Stimulated activated CD4-positive, alpha-beta T cell treated with anti-CD3 and anti-CD28 coated beads, TNF-alpha, amount 100 ng/mL, for 48 hours (primary cell): ENCODE measurements at regions not wholly inside any gene's neighbourhood (a gene's known extent, or its start where the extent isn't known, plus 50 kb on each side); places are given as distances from the start of the nearest gene placed in this dataset.
"Not testable (repeated sequence)": the region's sequence is repeated elsewhere in the genome, so short reads cannot be mapped to it uniquely, and the experiment has no call there.

Experiments
- DNase-seq, 3 donors: peaks; one replicate each; pipeline ENCODE4 v3.0.0-alpha.2; 2020; ENCODE audit warnings: low read depth in 3 of 3

DNA sequence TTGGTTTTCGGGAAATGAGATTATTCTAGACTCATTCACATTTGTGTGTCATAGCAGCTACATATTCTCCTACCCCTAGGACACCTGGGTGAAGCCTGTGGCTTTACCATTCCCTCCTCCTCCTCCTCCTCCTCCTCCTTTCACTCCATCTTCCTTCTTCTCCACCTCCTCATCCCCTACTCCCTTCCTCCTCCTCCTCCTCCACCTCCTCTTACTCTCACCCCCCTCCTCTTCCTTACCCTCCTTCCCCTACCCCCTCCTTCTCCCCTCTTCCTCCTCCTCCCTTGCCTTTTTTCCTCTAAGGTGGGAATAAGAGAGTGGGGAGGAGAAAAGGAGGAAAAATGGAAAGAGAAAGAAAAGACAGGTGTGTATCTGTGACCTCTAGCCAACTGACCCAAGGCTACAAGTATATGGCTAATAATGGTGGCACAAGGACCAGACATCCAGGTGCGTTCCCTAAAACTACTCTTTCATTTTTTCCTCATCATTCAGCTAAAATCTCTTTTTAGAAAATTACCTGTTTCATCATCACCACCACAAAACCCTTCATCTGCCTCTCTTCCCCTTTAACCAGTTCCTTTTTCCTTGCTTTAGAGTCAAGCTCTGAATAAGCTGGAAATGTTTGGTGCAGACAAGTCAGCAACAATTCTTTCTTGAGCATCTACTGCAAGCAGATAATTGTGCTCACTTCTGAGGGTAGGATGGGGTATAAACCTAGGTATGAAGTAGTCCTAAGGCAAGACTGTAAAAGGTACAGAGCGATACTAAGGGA lies 149.8 kb upstream of the FOXN3 start:
- DNase-seq, result no peak

DNA sequence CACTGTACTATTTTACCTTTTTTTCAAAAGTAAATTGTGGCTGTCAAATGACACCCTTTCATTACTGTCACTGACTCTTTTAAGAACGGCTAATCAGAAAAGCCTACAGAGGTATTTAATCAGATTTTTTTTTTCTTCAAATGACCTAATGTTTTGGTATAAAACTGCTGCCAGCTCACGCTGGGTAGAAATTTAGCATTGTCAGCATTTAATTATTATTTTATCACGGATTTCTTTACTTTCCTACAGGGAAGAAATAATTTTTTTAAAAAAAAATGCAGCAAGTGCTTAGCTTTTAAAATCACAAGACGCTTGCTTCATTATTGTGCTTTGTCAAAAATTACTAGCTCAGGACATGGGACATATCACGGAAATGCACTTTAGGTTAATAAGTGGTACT lies 149.1 kb upstream of the FOXN3 start:
- DNase-seq, result no peak

DNA sequence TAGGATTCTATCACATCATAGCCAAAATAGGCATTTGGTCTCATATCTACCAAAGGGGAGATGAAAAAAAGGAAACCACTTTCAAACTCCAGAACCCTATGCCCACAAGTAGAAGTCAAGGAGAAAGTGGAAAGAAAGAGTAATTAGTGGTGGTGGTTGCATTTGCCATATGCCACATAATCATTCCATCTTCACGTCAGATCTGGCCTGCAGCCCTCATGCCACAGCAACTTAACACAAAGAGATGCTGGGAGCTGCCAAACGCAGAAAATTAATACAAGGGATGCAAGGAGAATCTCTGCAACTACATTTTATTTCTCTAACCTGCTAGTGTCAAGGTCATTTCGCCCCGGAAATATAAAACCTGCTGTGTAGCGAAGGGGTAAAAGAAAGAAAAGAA lies 148.6 kb upstream of the FOXN3 start:
- DNase-seq, result no peak

DNA sequence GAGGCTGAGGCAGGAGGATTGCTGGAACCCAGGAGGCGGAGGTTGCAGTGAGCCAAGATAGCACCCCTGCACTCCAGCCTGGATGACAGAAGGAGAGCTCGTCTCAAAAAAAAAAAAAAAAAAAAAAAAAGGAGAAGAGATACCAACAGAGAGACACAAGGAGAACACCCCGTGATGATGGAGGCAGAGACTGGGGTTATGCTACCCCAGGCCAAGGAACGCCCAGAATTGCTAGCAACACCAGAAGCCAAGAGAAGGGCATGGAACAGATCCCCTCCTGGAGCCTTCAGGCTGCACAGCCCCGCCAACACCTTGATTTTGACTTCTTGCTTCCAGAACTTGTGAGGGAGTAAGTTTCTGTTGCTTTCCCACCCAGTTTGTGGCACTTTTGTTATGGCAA lies 148.0 kb upstream of the FOXN3 start:
- no peak for DNase-seq

DNA sequence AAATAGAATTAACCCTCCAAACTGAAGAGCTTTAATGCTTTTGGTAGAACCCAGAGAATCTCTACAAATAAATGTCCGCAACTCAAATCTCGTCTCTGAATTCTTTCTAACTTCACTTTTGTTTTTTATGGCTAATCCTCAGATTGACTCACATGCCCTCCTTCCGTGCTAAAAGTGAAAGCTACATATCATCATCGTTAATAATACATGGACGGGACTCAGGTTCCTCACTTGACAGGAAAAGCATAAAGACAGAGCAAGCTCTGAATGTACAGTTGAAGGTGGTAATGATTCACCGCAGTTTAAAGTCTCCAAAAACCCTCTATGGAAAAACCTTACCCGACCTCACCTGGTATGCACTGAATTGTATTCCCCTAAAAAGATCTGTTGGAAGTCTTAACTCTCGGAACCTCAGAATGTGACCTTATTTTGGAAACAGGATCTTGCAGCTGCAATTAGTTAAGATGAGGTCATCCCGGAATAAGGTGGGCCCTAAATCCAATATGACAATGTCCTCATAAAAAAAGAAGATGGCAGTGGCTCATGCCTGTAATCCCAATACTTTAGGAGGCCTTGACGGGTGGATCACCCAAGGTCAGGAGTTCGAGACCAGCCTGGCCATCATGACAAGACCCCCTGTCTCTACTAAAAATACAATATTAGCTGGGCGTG lies 147.4 kb upstream of the FOXN3 start:
- no peak for DNase-seq

DNA sequence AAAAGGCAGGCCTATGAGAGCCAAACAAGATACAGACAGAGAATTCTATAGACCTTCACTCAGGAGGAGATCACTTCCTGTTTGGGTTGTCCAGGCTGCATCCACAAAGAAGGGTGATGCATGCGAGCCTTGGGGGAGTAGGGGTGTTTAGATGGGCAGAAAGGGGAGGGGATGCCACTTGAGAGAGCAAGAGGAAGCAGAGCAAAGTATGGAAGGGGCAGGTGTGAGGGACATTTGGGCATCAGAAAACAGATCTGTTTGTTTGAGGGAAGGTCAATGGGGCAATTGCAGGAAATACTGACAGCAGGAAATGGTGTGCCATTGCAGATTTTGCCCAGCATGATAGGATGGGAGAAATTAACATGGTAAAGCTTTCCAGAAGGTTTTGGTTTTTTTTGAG lies 146.4 kb upstream of the FOXN3 start:
- DNase-seq, result no peak

DNA sequence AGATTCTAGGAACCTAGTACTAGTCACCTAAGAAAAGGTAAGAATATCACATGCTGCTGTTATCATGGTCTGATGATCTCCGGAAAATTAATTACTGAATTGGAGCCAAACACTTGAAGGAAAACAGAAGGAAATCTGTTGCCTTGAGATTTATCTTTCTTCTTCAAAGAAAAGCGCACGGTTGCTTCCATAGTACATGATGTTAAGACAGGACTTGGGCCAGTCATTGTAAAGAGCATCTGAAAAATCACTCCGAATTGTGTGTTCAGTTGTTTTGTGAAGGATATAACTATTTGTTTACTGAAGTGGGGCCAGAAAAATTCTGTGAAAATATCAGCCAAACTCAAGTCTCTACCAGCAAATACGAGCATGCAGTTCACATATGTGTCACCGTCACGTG lies 134.9 kb upstream of the FOXN3 start:
- DNase-seq, result no peak

DNA sequence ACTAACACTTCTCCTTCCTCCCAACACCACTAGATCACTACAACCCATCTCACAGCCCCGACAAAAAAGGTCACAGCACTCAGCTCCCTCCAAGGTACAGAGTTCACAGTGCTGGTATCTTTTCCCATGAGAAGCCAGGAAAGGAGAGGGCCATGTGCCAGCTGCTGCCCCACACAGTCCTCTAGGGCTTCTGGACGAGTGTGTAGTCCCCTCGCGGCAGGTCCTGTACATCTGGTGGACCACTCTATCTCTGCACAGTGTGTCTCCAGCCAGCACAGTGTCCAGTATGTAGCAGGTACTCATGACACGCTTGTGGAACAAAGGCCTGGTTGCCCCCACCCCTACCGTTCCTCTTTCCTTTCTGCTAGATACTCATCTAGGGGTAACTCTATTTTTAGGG lies 134.4 kb upstream of the FOXN3 start:
- no peak for DNase-seq

DNA sequence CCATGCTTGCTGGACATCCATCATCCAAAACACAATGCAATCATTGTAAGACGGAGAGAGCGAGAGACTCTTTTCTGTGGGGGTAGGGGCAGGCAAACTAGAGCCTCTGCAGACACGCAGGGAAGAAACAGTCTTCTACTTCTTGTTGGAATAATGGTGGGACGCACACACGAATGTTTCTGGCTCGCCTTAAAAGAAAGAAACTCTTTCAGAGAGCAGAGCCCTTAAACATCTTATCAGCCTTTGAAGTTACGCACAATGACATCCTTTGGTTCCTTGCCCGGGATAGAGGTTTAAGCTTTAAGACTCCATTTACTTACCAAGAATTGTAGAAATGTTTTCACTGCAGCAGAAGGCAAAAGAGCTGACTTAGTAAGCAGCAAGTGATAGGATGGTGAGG lies 133.8 kb upstream of the FOXN3 start:
- no peak for DNase-seq

DNA sequence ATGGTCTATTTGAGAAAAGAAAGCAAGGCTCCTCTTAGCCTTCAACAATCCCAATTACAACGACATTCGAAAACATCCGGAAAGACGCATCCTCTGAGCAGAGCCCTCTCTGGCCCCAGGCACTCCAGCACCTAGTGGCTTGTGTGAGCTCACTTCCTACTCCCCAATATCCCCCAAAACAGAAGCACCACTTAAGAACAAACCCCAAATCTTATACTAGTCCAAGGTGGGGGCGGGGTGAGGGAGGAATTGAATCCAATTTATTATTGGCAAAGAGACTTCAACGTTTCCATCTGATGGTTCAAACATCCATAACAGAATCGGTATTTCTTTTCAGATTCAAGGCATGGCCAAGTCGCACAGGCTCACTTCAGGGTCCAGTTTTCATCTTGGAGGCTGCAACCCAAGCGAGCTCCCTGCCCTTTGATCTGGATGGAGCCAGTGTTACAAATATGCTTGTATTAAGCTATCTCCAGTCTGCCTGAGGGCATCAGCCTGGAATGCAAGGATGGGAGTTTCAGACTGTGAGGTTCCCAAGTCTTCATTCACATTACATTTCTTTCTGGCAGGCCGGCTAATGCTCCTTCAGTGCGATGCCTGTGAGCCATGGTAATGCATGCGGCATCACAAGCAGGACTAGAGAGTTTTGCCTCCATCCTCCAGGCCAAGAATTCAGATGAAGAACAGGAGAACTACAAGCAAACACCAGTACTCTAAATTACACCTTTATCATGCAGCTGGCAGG lies 132.5 kb upstream of the FOXN3 start:
- DNase-seq, result no peak

DNA sequence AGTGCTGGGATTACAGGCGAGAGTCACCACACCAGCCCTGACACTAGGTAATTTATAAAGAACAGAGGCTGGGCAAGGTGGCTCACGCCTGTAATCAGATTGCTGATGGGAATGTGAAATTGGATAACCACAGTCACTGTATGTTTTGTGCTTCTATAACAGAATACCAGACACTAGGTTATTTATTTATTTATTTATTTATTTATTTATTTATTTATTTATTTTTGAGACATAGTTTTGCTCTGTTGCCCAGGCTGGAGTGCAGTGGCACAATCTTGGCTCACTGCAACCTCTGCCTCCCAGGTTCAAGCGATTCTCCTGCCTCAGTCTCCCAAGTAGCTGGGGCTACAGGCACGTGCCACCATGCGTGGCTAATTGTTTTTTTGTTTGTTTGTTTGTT lies 130.0 kb upstream of the FOXN3 start:
- DNase-seq, result not testable (repeated sequence)

DNA sequence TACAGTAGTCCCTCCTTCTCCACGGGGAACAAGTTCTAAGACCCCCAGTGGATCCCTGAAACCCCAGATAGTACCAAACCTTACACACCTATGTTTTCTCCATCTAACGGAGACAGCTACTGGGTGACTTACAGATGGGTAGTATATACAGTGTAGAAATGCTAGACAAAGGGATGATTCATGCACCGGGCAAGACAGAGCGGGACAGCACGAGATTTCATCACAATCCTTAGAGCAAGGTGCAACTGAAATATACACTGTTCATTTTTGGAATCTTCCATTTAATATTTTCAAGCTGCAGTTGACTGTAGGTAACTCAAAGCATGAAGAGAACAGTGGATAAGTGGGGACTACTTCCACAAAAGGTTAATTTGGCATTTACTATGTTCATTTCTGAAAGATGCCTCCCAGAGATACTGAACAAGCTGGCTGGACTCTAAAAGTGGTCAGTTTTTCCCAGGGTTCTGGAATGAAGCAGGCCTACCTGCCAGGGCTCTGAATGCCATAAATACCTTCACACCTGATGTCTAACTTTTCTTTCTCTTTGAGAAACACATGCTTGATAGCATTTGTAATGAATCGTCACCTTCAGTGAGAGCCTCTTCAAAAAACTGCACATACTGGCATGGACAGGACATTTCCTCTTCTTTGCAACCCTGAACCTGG lies 127.7 kb upstream of the FOXN3 start:
- DNase-seq, result no peak

DNA sequence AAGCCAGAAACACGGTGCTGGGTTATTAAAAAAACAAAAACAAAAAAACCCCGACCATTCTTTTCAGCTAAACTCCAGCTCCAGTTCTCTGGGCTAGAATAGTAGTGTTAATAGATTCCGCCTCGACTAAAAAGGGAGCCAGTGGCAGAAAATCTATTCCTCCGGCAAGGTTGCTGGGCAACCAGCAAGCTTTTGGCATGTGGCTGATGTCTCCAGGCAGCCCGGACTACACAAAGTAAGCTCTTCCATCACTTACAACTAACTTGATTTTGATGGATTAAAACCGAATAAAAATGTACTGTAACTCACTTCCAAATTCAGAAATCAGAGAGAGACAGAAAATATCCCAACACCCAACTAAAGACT lies 126.4 kb upstream of the FOXN3 start:
- no peak for DNase-seq

DNA sequence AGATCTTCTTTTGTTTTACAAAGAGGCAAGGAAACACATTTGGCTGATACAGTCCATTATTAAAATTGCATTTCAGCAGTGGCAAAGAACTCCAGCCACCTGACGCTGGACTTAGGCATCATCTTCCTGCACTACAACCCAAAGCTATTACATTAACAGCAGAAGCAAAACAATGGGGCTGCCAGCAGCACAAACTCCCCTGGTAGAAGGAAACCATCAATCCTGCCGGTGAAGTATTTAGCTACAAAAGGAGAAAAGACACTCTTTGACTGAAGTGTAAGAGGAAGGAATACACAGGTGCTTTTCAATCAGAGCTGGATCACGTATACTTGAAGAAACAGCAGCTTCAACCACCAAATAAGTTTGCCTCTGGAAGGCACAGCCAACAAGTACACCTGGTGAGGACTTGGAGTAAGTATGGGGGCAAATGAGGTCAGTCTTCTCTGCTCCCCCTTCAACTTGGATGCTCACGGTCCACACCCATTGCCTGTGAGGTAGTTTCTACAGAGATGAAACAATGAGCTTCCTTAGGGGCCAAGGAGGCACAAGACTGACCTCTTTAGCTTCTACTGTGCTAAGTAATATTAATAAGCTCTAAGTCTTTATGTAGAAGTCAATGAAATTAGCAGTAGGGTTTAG lies 125.9 kb upstream of the FOXN3 start:
- no peak for DNase-seq

DNA sequence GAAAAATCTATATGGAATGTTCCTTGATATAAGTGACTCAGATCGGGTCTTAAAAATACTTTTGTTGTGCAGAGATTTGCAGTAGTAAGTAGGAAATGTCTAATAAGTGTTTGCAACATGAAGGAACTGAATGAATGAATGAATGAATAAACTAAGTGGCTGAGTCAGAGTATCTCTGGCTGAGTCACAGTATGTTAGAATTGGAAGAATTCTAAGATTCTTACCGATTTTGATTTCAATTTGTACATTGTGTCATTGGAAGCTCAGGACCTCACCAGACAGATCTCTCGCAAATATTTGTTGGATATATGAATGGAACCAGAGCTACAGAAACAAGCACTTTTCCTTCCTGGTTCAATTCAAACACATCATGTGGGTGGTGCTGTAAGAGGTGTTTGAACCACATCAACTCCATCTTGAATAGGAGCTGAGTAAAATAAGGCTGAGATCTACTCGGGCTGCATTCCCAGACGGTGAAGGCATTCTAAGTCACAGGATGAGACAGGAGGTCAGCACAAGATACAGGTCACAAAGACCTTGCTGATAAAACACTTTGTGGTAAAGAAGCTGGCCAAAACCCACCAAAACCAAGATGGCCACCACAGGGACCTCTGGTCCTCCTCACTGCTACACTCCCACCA lies 123.9 kb upstream of the FOXN3 start:
- DNase-seq, result no peak

DNA sequence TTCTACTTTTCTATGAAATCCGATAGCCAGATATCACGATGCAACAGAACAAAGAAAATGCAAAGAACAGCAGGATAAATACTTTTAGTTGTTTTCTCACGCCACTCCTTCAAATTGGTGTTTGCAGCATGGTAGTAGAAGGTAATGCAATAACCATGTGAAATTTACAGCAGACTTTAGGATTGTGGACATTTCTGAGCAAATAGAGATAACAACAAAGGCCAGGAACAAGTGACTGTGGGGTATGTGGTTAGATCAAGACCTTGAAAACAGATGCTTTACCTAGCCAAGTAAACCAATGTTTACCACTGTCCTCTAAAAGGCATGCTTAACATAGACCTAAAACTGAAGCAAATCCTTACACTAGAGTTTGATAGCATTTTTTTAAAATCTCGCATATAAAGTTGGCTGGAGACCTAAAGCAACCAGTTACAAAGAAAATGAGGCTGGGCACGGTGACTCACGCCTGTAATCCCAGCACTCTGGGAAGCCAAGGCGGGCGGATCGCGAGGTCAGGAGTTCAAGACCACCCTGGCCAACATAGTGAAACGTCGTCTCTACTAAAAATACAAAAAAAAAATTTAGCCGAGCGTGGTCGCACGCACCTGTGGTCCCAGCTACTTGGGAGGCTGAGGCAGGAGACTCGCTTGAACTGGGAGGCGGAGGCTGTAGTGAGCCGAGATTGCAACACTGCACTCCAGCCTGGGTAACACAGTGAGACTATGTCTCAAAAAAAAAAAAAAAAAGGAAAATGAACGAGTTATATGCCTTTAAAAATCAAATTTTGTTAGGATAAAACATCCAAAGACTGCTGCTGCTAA lies 123.2 kb upstream of the FOXN3 start:
- no peak for DNase-seq

DNA sequence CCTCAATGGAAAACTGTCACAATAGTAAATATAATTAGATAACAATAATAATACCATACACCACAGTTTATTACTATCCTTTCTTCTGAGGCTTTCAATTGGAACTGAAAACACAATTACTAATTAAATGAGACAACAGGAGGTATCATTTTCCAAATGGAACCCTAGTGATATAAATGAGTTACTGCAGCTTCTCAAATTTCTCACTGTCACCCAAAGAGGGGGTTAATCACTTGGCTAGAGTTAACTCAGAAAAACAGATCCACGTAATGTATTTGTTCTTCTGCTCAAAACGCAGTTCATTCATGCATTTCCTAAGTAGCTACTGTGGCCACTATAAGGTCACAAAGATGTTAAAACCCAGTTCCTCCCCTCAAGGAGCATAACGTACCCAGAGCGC lies 120.9 kb upstream of the FOXN3 start:
- no peak for DNase-seq

DNA sequence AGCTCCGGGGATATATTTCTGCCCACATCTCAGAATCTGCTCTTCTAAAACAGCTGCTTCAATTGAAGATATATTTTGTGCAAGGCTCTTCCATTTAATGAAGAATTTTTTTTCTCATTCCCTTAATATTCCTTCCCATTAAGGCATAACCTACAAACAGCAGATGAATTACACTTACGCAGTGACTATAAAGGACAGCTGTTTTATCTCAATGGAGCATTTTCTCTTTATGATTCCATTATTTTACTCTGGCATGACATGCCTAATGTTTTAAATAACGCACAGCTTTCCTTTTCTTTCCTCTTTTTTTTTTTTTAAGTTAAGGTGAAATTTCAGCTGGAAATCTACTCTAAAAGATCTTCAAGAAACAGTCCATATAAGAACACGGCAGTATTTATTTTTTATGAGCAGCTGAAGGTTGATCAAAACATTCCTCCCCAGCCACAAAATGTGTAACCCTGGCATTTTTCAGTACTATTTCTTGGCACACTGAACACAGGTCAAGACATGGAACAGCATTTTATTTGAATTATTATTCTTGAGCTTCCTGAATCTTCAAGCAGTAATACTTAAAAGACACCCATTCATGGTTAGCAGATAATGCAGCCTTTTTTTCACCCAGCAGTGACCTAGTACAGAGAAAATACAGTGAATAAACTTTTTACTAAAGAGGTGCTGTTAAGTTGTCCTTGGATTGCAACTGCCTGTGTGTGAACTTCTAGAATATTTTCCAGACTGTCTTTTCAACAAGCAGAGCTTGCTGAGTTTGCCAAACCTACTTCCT lies 118.1 kb upstream of the FOXN3 start:
- no peak for DNase-seq

DNA sequence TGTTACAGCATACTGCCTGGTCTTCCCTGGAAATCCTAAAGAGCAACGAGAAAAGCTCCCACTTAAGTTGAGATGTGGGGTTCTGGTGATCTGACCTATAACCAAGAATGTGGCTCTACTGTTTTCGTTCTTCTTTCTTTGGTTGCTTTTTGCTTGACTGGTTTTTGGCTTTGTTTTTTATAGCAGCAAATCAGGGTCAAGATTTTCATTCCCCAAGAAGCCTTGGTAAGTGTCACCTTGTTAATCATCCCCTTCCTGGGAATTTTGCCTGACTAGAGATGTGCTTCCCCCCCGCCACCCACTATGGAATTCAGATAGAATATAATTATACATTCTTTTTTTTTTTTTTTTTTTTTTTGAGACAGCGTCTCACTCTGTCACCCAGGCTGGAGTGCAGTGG lies 116.7 kb upstream of the FOXN3 start:
- DNase-seq, result no peak

DNA sequence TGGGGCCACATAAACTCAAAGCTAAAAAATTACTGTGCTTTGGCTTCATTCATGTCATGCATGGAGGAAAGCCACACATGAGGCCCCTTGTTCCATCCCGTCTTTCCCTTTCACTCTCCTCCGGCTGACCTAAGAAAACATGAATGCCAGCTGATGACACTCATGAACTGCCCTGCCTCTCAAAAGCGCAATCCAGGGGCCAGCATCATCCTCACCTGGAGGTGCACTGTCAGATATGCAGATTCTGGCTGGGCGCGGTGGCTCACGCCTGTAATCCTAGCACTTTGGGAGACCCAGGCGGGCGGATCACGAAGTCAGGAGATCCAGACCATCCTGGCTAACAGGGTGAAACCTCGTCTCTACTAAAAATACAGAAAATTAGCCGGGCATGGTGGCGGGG lies 116.1 kb upstream of the FOXN3 start:
- no peak for DNase-seq
